H9 (cell line): ENCODE measurements at regions not wholly inside any gene's neighbourhood (a gene's known extent, or its start where the extent isn't known, plus 50 kb on each side); places are given as distances from the start of the nearest gene placed in this dataset.

Experiments used
- DNase-seq: peaks from one replicate; pipeline ENCODE4 v3.0.0-alpha.2; 2017
- H2AFZ ChIP-seq: one replicate; pipeline ENCODE4 v1.6.1; 2013; ENCODE audit warnings: mild to moderate bottlenecking, low read length, control low read depth, moderate library complexity
- H2AK5ac ChIP-seq: 2 replicates; pipeline ENCODE4 v1.6.1; 2013; ENCODE audit warnings: low read length, control low read depth, mixed read lengths; ENCODE audit not compliant: insufficient read length
- H2BK120ac ChIP-seq: one replicate; pipeline ENCODE4 v1.6.1; 2013; ENCODE audit warnings: low read depth, mild to moderate bottlenecking, low read length, control low read depth, inconsistent platforms; ENCODE audit not compliant: poor library complexity, severe bottlenecking
- H2BK12ac ChIP-seq: 2 replicates; pipeline ENCODE4 v1.6.1; 2013; ENCODE audit warnings: low read length, control low read depth, mixed read lengths, low read depth; ENCODE audit not compliant: insufficient read length
- H2BK15ac ChIP-seq: 2 replicates; pipeline ENCODE4 v1.6.1; 2013; ENCODE audit warnings: low read depth, low read length, control low read depth
- H2BK20ac ChIP-seq: one replicate; pipeline ENCODE4 v1.6.1; 2013; ENCODE audit warnings: low read depth, mild to moderate bottlenecking, low read length, control low read depth, inconsistent platforms; ENCODE audit not compliant: poor library complexity, severe bottlenecking
- H2BK5ac ChIP-seq: 2 replicates; pipeline ENCODE4 v1.6.1; 2013; ENCODE audit warnings: low read length, control low read depth, mixed read lengths; ENCODE audit not compliant: insufficient read length
- H3K14ac ChIP-seq: 2 replicates; pipeline ENCODE4 v1.6.1; 2013; ENCODE audit warnings: low read length, control low read depth; ENCODE audit not compliant: insufficient read depth
- H3K18ac ChIP-seq: 2 replicates; pipeline ENCODE4 v1.6.1; 2013; ENCODE audit warnings: low read depth, mild to moderate bottlenecking, mixed read lengths, low read length, control low read depth; ENCODE audit not compliant: insufficient read length
- H3K23ac ChIP-seq: 2 replicates; pipeline ENCODE4 v1.6.1; 2013; ENCODE audit warnings: low read length, control low read depth, mixed read lengths, low read depth; ENCODE audit not compliant: insufficient read length
- H3K23me2 ChIP-seq: 2 replicates; pipeline ENCODE4 v1.6.1; 2013; ENCODE audit warnings: low read depth, mild to moderate bottlenecking, mixed read lengths, low read length, control low read depth; ENCODE audit not compliant: insufficient read length, poor library complexity, severe bottlenecking
- H3K27ac ChIP-seq: 2 replicates; pipeline ENCODE4 v1.5.1; 2013; ENCODE audit warnings: low read length, control low read depth, mixed read lengths, low read depth; ENCODE audit not compliant: insufficient read length
- H3K27me3 ChIP-seq: 2 replicates; pipeline ENCODE4 v1.6.1; 2013; ENCODE audit warnings: low read length, control low read depth, inconsistent platforms; ENCODE audit not compliant: insufficient read depth
- H3K4ac ChIP-seq: 2 replicates; pipeline ENCODE4 v1.6.1; 2013; ENCODE audit warnings: low read depth, mild to moderate bottlenecking, control low read depth, inconsistent platforms, low read length, moderate library complexity
- H3K4me1 ChIP-seq: 2 replicates; pipeline ENCODE4 v1.6.1; 2013; ENCODE audit warnings: low read length, control low read depth, inconsistent platforms; ENCODE audit not compliant: insufficient read depth
- H3K4me2 ChIP-seq: 2 replicates; pipeline ENCODE4 v1.6.1; 2013; ENCODE audit warnings: low read length, control low read depth, mixed read lengths; ENCODE audit not compliant: insufficient read length, insufficient read depth
- H3K56ac ChIP-seq: 2 replicates; pipeline ENCODE4 v1.6.1; 2013; ENCODE audit warnings: low read depth, mild to moderate bottlenecking, mixed read lengths, low read length, control low read depth; ENCODE audit not compliant: insufficient read length
- H3K79me1 ChIP-seq: 2 replicates; pipeline ENCODE4 v1.6.1; 2013; ENCODE audit warnings: low read depth, mild to moderate bottlenecking, moderate library complexity, low read length, control low read depth, inconsistent platforms; ENCODE audit not compliant: insufficient read depth, poor library complexity, severe bottlenecking
- H3K79me2 ChIP-seq: 2 replicates; pipeline ENCODE4 v1.6.1; 2013; ENCODE audit warnings: low read length, control low read depth, inconsistent platforms; ENCODE audit not compliant: insufficient read depth
- H3K9ac ChIP-seq: 2 replicates; pipeline ENCODE4 v1.6.1; 2013; ENCODE audit warnings: low read length, control low read depth, mixed read lengths; ENCODE audit not compliant: insufficient read length; ENCODE audit errors: extremely low read depth
- H3K9me3 ChIP-seq: one replicate; pipeline ENCODE4 v1.6.1; 2013; ENCODE audit warnings: low read depth, low read length, inconsistent platforms; ENCODE audit not compliant: control insufficient read depth
- H3T11ph ChIP-seq: one replicate; pipeline ENCODE4 v1.6.1; 2013; ENCODE audit warnings: mild to moderate bottlenecking, low read length, control low read depth, inconsistent platforms
- H4K20me1 ChIP-seq: one replicate; pipeline ENCODE4 v1.6.1; 2013; ENCODE audit not compliant: control insufficient read depth, insufficient read length, insufficient read depth
- H4K5ac ChIP-seq: 2 replicates; pipeline ENCODE4 v1.6.1; 2013; ENCODE audit warnings: low read depth, mild to moderate bottlenecking, mixed read lengths, low read length, control low read depth; ENCODE audit not compliant: insufficient read length
- H4K8ac ChIP-seq: replicated peaks from 2 replicates; pipeline ENCODE4 v1.6.1; 2013; ENCODE audit warnings: low read length, control low read depth, mixed read lengths, low read depth; ENCODE audit not compliant: insufficient read length
- H4K91ac ChIP-seq: 2 replicates; pipeline ENCODE4 v1.6.1; 2013; ENCODE audit warnings: low read depth, mild to moderate bottlenecking, moderate library complexity, mixed read lengths, low read length, control low read depth; ENCODE audit not compliant: insufficient read length
- H3K27ac Mint-ChIP-seq, 3 experiments: 2 replicates in 2 of 3; 3 replicates in 1 of 3; pipeline ENCODE4 v1.8.0; 2020 to 2021; ENCODE audit warnings: mixed read lengths in 3 of 3, mild to moderate bottlenecking in 1 of 3, moderate library complexity in 1 of 3
- H3K27me3 Mint-ChIP-seq: 2 replicates; pipeline ENCODE4 v1.8.0; 2021; ENCODE audit warnings: low read depth, mild to moderate bottlenecking, moderate library complexity, mixed read lengths
- H3K36me3 Mint-ChIP-seq, 3 experiments: 2 replicates in 2 of 3; 3 replicates in 1 of 3; pipeline ENCODE4 v1.8.0; 2020 to 2021; ENCODE audit warnings: low read depth in 3 of 3, mixed read lengths in 3 of 3; ENCODE audit not compliant: insufficient read depth in 1 of 3
- H3K4me1 Mint-ChIP-seq, 2 experiments: 2 replicates each; pipeline ENCODE4 v1.8.0; 2020; ENCODE audit warnings: mixed read lengths in 2 of 2
- H3K4me3 Mint-ChIP-seq, 2 experiments: 2 replicates in 1 of 2; 3 replicates in 1 of 2; pipeline ENCODE4 v1.8.0; 2020 to 2021; ENCODE audit warnings: mild to moderate bottlenecking in 2 of 2, mixed read lengths in 2 of 2, moderate library complexity in 1 of 2
- H3K9me3 Mint-ChIP-seq, 2 experiments: 2 replicates in 1 of 2; 3 replicates in 1 of 2; pipeline ENCODE4 v1.8.0; 2020; ENCODE audit warnings: mild to moderate bottlenecking in 2 of 2, mixed read lengths in 2 of 2, moderate library complexity in 1 of 2
- WGBS: extraction: QIAGEN DNeasy Blood & Tissue Kit; methylation state at CpG from one replicate; pipeline ENCODE4 v1.1.7; 2013; ENCODE audit warnings: missing lambda C conversion rate, low lambda C conversion rate, mixed read lengths; ENCODE audit not compliant: insufficient read length; ENCODE audit errors: extremely low coverage; 5-methylcytosine and 5-hydroxymethylcytosine counted together
- TF ChIP-seq, protein P1 (sequence below): fragments of 200-600 bp; sonication (generic); conservative IDR thresholded peaks from 3 replicates; pipeline ENCODE4 v1.8.0; 2021; ENCODE audit warnings: antibody characterized with exemption, mild to moderate bottlenecking

GRCh38 chr1:119219711-119220110, 79.3 kb upstream of the WARS2 start:
- DNase-seq = no peak
- H2AK5ac ChIP-seq = no peak overlapping the region
- no peak overlapping the region for H4K91ac ChIP-seq
- H2BK120ac ChIP-seq = no peak overlapping the region
- no peaks in the 10 kb centered on the region for H3K9me3 ChIP-seq
- H3K9ac ChIP-seq = no peak overlapping the region
- H4K5ac ChIP-seq = no peak overlapping the region
- no peaks in the 10 kb centered on the region for H3K23me2 ChIP-seq
- H3K27me3 Mint-ChIP-seq = no peaks in the 10 kb centered on the region
- H2BK15ac ChIP-seq = no peak overlapping the region
- H2AFZ ChIP-seq = no peak overlapping the region
- H3K14ac ChIP-seq = no peak overlapping the region
- whole genome bisulfite sequencing = no CpG with 5 or more reads among the region's 4 CpGs
- H3K79me2 ChIP-seq = no peaks in the 10 kb centered on the region
- H3K27ac ChIP-seq = no peak overlapping the region
- no peak overlapping the region for H3K18ac ChIP-seq
- no peaks in the 10 kb centered on the region for H3K9me3 Mint-ChIP-seq
- H3K27ac Mint-ChIP-seq = no peak overlapping the region
- H4K20me1 ChIP-seq = no peaks in the 10 kb centered on the region
- H2BK5ac ChIP-seq = no peak overlapping the region
- no peaks in the 10 kb centered on the region for H3K79me1 ChIP-seq
- TF ChIP-seq, protein P1, sequence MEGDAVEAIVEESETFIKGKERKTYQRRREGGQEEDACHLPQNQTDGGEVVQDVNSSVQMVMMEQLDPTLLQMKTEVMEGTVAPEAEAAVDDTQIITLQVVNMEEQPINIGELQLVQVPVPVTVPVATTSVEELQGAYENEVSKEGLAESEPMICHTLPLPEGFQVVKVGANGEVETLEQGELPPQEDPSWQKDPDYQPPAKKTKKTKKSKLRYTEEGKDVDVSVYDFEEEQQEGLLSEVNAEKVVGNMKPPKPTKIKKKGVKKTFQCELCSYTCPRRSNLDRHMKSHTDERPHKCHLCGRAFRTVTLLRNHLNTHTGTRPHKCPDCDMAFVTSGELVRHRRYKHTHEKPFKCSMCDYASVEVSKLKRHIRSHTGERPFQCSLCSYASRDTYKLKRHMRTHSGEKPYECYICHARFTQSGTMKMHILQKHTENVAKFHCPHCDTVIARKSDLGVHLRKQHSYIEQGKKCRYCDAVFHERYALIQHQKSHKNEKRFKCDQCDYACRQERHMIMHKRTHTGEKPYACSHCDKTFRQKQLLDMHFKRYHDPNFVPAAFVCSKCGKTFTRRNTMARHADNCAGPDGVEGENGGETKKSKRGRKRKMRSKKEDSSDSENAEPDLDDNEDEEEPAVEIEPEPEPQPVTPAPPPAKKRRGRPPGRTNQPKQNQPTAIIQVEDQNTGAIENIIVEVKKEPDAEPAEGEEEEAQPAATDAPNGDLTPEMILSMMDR = no peak
- H3K4me2 ChIP-seq = no peak overlapping the region
- no peak overlapping the region for H3K4me3 Mint-ChIP-seq
- H2BK20ac ChIP-seq = no peak overlapping the region
- no peak overlapping the region for H2BK12ac ChIP-seq
- H3K27me3 ChIP-seq = no peaks in the 10 kb centered on the region
- no peaks in the 10 kb centered on the region for H3K4me1 ChIP-seq
- H3T11ph ChIP-seq = no peak overlapping the region
- H3K56ac ChIP-seq = no peak overlapping the region
- no peaks in the 10 kb centered on the region for H3K36me3 Mint-ChIP-seq
- H3K4me1 Mint-ChIP-seq = peaks cover 3% of the 10 kb centered on the region in 2 experiments; a peak in 2 of 4 replicates
- H3K23ac ChIP-seq = no peak overlapping the region
- no peak overlapping the region for H3K4ac ChIP-seq
- H4K8ac ChIP-seq = no peak overlapping the region
